WTC11 (cell line): ENCODE measurements at regions not wholly inside any gene's neighbourhood (a gene's known extent, or its start where the extent isn't known, plus 50 kb on each side); places are given as distances from the start of the nearest gene placed in this dataset.

Source experiments
- ATAC-seq: fragments of 200-7000 bp; cut with Tn5 transposase; 2 replicates; pipeline ENCODE4 v1.10.0; 2021; ENCODE audit warnings: mild to moderate bottlenecking, moderate library complexity
- CTCF ChIA-PET: fragments of 300-600 bp; sonication (Branson Sonifier 250); formaldehyde crosslinking; loops from one replicate; lab custom pipeline; 2021; ENCODE audit warnings: antibody characterized with exemption; lab: Charles Lee
- POLR2A ChIA-PET: fragments of 350-600 bp; sonication (Branson Sonifier 250); formaldehyde crosslinking; loops from one replicate; lab custom pipeline; 2021; ENCODE audit warnings: antibody characterized with exemption; lab: Charles Lee
- DNase-seq: peaks from one replicate; pipeline ENCODE4 v3.0.0; 2021; ENCODE audit warnings: low spot score
- H3K27ac Mint-ChIP-seq: 2 replicates; pipeline ENCODE4 v1.8.0; 2021; ENCODE audit warnings: mixed read lengths
- H3K27me3 Mint-ChIP-seq: 2 replicates; pipeline ENCODE4 v1.8.0; 2021; ENCODE audit warnings: low read depth, mild to moderate bottlenecking, moderate library complexity, mixed read lengths
- H3K36me3 Mint-ChIP-seq: 2 replicates; pipeline ENCODE4 v1.8.0; 2021; ENCODE audit warnings: mixed read lengths
- H3K4me1 Mint-ChIP-seq: 2 replicates; pipeline ENCODE4 v1.8.0; 2022; ENCODE audit warnings: mixed read lengths
- H3K4me3 Mint-ChIP-seq: 2 replicates; pipeline ENCODE4 v1.8.0; 2021; ENCODE audit warnings: mild to moderate bottlenecking, moderate library complexity, mixed read lengths
- H3K9me3 Mint-ChIP-seq: 2 replicates; pipeline ENCODE4 v1.8.0; 2021; ENCODE audit warnings: mixed read lengths
- AFF4 ChIP-seq: sonication (generic); formaldehyde crosslinking; IDR thresholded peaks from 2 replicates; pipeline ENCODE4 v1.8.1; 2023; ENCODE audit warnings: mild to moderate bottlenecking, missing genetic modification reagents, borderline replicate concordance
- ATF3 ChIP-seq: sonication (generic); formaldehyde crosslinking; conservative IDR thresholded peaks from 2 replicates; pipeline ENCODE4 v1.8.1; 2022; ENCODE audit warnings: mild to moderate bottlenecking, missing genetic modification reagents
- ELF4 ChIP-seq: sonication (generic); formaldehyde crosslinking; IDR thresholded peaks from 2 replicates; pipeline ENCODE4 v1.8.1; 2022; ENCODE audit warnings: low read depth, mild to moderate bottlenecking, moderate library complexity, missing genetic modification reagents
- GRHL2 ChIP-seq: fragments of 250-450 bp; sonication (Bioruptor Pico); IDR thresholded peaks from 2 replicates; pipeline ENCODE4 v1.8.0; 2022; ENCODE audit warnings: mild to moderate bottlenecking, moderate library complexity; ENCODE audit not compliant: insufficient replicate concordance, severe bottlenecking
- MYBL2 ChIP-seq: sonication (generic); formaldehyde crosslinking; IDR thresholded peaks from 2 replicates; pipeline ENCODE4 v1.8.1; 2023; ENCODE audit warnings: mild to moderate bottlenecking, moderate library complexity, missing genetic modification reagents
- NR1H2 ChIP-seq: sonication (generic); formaldehyde crosslinking; IDR thresholded peaks from 2 replicates; pipeline ENCODE4 v1.9.0; 2021; ENCODE audit warnings: mild to moderate bottlenecking, moderate library complexity, missing genetic modification reagents
- PREB ChIP-seq: sonication (generic); formaldehyde crosslinking; IDR thresholded peaks from 2 replicates; pipeline ENCODE4 v1.8.1; 2022; ENCODE audit warnings: mild to moderate bottlenecking, missing genetic modification reagents, moderate library complexity, borderline replicate concordance
- PRRX2 ChIP-seq: fragments of 250-450 bp; sonication (Bioruptor Pico); IDR thresholded peaks from 2 replicates; pipeline ENCODE4 v1.8.0; 2021; ENCODE audit warnings: mild to moderate bottlenecking
- SOX15 ChIP-seq: fragments of 250-450 bp; sonication (Bioruptor Pico); IDR thresholded peaks from 2 replicates; pipeline ENCODE4 v1.9.0; 2021; ENCODE audit warnings: mild to moderate bottlenecking
- SP1 ChIP-seq: sonication (generic); formaldehyde crosslinking; conservative IDR thresholded peaks from 2 replicates; pipeline ENCODE4 v1.8.1; 2022; ENCODE audit warnings: missing genetic modification reagents
- TEAD4 ChIP-seq: sonication (generic); formaldehyde crosslinking; IDR thresholded peaks from 2 replicates; pipeline ENCODE4 v1.8.0; 2022; ENCODE audit warnings: mild to moderate bottlenecking, missing genetic modification reagents
- ZNF423 ChIP-seq: fragments of 250-450 bp; sonication (Bioruptor Pico); IDR thresholded peaks from 2 replicates; pipeline ENCODE4 v2.1.2; 2022; ENCODE audit warnings: mild to moderate bottlenecking, moderate library complexity
- TF ChIP-seq, protein P1 (sequence below): sonication (generic); formaldehyde crosslinking; IDR thresholded peaks from 2 replicates; pipeline ENCODE4 v1.8.0; 2023; ENCODE audit warnings: mild to moderate bottlenecking, missing genetic modification reagents
- TF ChIP-seq, protein P2 (sequence below): sonication (generic); formaldehyde crosslinking; IDR thresholded peaks from 2 replicates; pipeline ENCODE4 v1.8.0; 2022; ENCODE audit warnings: mild to moderate bottlenecking, missing genetic modification reagents

DNA sequence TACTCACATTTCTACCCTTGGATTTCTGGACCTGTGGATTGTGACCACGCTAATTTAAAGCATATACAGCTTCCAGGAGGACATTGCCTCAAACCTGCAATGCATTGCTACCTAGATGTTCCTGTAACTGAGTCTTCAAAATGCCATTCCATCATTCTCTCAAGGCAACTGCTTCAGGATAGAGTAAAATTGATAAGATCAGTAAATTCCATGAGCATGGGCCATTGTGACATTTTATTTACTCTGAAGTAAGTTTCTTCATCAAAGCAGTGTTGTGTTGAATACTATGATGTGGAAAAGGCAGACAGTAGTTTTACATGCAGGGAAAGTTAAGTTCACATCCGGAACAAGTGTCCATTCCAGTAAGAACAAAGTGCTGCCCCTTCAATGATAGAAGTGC lies 991.0 kb downstream of the ARAP2 start (continued):
- TF ChIP-seq PREB (CRISPR knock-in tag): no peak

GRCh38 chr4:35286434-35286833 lies 957.9 kb downstream of the ARAP2 start:
- no peaks in the 10 kb centered on the region for H3K9me3 Mint-ChIP-seq
- H3K27ac Mint-ChIP-seq: no peak overlapping the region
- ChIA-PET POLR2A (no interaction called here), CTCF (interaction anchor here (1.0 kb wide), 1 partner anchor 121 kb away, joined by 3 read pairs; no protein-coding TSS in a partner anchor)
- no peak for TF ChIP-seq SOX15 (CRISPR knock-in tag)
- no peak for TF ChIP-seq PRRX2
- no peak for TF ChIP-seq ATF3 (CRISPR knock-in tag)
- no peak for TF ChIP-seq ELF4 (CRISPR knock-in tag)
- TF ChIP-seq NR1H2 (CRISPR knock-in tag): no peak
- TF ChIP-seq GRHL2: no peak
- TF ChIP-seq, protein P1, sequence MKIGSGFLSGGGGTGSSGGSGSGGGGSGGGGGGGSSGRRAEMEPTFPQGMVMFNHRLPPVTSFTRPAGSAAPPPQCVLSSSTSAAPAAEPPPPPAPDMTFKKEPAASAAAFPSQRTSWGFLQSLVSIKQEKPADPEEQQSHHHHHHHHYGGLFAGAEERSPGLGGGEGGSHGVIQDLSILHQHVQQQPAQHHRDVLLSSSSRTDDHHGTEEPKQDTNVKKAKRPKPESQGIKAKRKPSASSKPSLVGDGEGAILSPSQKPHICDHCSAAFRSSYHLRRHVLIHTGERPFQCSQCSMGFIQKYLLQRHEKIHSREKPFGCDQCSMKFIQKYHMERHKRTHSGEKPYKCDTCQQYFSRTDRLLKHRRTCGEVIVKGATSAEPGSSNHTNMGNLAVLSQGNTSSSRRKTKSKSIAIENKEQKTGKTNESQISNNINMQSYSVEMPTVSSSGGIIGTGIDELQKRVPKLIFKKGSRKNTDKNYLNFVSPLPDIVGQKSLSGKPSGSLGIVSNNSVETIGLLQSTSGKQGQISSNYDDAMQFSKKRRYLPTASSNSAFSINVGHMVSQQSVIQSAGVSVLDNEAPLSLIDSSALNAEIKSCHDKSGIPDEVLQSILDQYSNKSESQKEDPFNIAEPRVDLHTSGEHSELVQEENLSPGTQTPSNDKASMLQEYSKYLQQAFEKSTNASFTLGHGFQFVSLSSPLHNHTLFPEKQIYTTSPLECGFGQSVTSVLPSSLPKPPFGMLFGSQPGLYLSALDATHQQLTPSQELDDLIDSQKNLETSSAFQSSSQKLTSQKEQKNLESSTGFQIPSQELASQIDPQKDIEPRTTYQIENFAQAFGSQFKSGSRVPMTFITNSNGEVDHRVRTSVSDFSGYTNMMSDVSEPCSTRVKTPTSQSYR (CRISPR knock-in tag): no peak
- H3K36me3 Mint-ChIP-seq: no peaks in the 10 kb centered on the region
- ATAC-seq: no peak
- H3K27me3 Mint-ChIP-seq: no peaks in the 10 kb centered on the region
- no peaks in the 10 kb centered on the region for H3K4me1 Mint-ChIP-seq
- no peak overlapping the region for H3K4me3 Mint-ChIP-seq
- DNase-seq: no peak

DNA sequence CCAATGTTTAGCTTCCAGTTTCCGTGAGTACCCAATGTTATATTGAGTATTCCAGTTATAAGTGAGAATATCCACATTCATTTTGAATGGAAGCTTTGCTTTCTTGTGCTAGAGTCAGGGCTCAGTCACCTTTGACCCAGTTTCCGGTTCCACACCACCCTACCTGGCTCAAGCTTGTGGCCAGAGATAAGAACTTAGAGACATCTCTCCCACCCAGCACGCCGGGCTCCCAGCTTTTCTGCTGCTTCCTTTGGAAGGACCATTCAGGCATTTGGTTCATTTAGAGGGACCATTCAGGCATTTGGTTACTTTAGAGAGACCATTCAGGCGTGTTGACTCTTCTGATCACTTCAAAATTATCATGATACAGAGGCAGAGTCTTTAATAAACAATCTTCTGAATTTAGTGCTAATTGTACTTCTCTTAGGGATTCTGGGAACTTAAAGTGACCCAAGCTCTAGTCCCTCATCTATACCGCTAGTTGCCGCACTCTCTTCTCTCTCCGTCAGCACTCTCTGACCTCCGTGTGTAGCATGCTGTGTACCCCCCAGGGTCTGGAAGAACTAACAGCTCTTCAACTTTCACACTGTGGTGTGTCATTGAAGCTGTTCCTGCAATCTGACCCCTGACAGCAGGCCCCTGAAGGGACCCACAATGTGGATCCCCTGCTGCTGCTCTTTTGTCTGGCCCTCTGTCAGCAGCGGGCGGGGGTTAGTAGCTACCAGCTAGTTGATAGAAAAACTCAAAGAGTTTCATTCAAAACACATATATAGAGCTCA lies 943.1 kb downstream of the ARAP2 start:
- Mint-ChIP-seq H3K9me3 (no peaks in the 10 kb centered on the region), H3K27ac (peak overlapping the region; percentile 77; the same call in 1 of the 2 replicates), H3K4me3 (peak overlapping the region; percentile 66), H3K36me3 (no peaks in the 10 kb centered on the region), H3K27me3 (no peaks in the 10 kb centered on the region; the same call in 1 of the 2 replicates), H3K4me1 (peaks cover 11% of the 10 kb centered on the region)
- peak; percentile 56 for DNase-seq
- ChIA-PET CTCF (interaction anchor here (1.2 kb wide), 3 partner anchors 9 to 107 kb away, joined by 3 to 4 read pairs (median 4); no protein-coding TSS in a partner anchor), POLR2A (no interaction called here)
- TF ChIP-seq TEAD4 (no peak), SP1 (0 out of 2 replicates have a peak, but pooled peaks have one; percentile 29), AFF4 (CRISPR knock-in tag) (no peak), MYBL2 (CRISPR knock-in tag) (no peak), ZNF423 (CRISPR knock-in tag) (peak; percentile 96)
- TF ChIP-seq, protein P2, sequence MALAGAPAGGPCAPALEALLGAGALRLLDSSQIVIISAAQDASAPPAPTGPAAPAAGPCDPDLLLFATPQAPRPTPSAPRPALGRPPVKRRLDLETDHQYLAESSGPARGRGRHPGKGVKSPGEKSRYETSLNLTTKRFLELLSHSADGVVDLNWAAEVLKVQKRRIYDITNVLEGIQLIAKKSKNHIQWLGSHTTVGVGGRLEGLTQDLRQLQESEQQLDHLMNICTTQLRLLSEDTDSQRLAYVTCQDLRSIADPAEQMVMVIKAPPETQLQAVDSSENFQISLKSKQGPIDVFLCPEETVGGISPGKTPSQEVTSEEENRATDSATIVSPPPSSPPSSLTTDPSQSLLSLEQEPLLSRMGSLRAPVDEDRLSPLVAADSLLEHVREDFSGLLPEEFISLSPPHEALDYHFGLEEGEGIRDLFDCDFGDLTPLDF (CRISPR knock-in tag): no peak
- peak; percentile 96 for ATAC-seq
